Stomach (tissue), 8 donors: ENCODE measurements at regions not wholly inside any gene's neighbourhood (a gene's known extent, or its start where the extent isn't known, plus 50 kb on each side); places are given as distances from the start of the nearest gene placed in this dataset.

Experiments used
- DNase-seq, 2 donors: peaks; one replicate each; pipeline versions ENCODE4 v3.0.0 to v3.0.0-alpha.2; 2013 to 2019
- H3K27ac ChIP-seq, 5 donors: fragments of 200-600 bp in 4 of 5; sonication (generic) in 4 of 5; one replicate each; pipeline ENCODE4 v1.5.1; 2013 to 2019; ENCODE audit warnings: mild to moderate bottlenecking in 1 of 5, moderate library complexity in 1 of 5
- H3K27me3 ChIP-seq, 3 donors: fragments of 200-600 bp; sonication (generic); one replicate each; pipeline ENCODE4 v1.5.1; 2017 to 2019; ENCODE audit warnings: mixed run types in 1 of 3
- H3K36me3 ChIP-seq, 4 donors: fragments of 200-600 bp; sonication (generic); 1 replicate in 3 of 4; 2 replicates in 1 of 4; pipeline ENCODE4 v1.5.1; 2016 to 2019
- H3K4me1 ChIP-seq, 4 donors: fragments of 200-600 bp; sonication (generic); one replicate each; pipeline ENCODE4 v1.5.1; 2016 to 2019
- H3K4me3 ChIP-seq, 4 donors: fragments of 200-600 bp; sonication (generic) in 3 of 4; one replicate each; pipeline ENCODE4 v1.5.1; 2016 to 2019; ENCODE audit warnings: mild to moderate bottlenecking in 1 of 4
- H3K9me3 ChIP-seq, 4 donors: fragments of 200-600 bp; sonication (generic); one replicate each; pipeline ENCODE4 v1.5.1; 2016 to 2019
- EP300 ChIP-seq: sonication (generic); formaldehyde crosslinking; IDR thresholded peaks from one replicate; pipeline ENCODE4 v1.6.1; 2017; ENCODE audit warnings: antibody characterized with exemption
- POLR2A ChIP-seq, 4 donors: fragments of 450-650 bp; IDR thresholded peaks; one replicate each; pipeline ENCODE4 v1.6.1; 2016; ENCODE audit warnings: antibody characterized with exemption in 4 of 4, control low read depth in 2 of 4, mild to moderate bottlenecking in 1 of 4, moderate library complexity in 1 of 4
- POLR2AphosphoS5 ChIP-seq, 3 donors: sonication (generic); formaldehyde crosslinking; IDR thresholded peaks; one replicate each; pipeline ENCODE4 v1.6.1; 2016; ENCODE audit warnings: antibody characterized with exemption in 3 of 3
- WGBS, 5 donors: extraction: QIAGEN DNeasy Blood & Tissue Kit in 3 of 5; methylation state at CpG; one replicate each; pipeline versions ENCODE4 v1.1.5 to v1.1.7; 2013 to 2018; 5-methylcytosine and 5-hydroxymethylcytosine counted together
- intact Hi-C: fragments of 100-400 bp; cut with DNase I; formaldehyde crosslinking; loops from one replicate; pipeline ENCODE4 v1.15.1; 2023; ENCODE audit warnings: low total_unique reads
- TF ChIP-seq, protein P1 (sequence below), 7 experiments: fragments of 450-650 bp in 4 of 7; fragments of 200-600 bp in 3 of 7; sonication (generic) in 3 of 7; IDR thresholded peaks; one replicate each; pipeline ENCODE4 v1.5.1; 2016 to 2019; ENCODE audit warnings: antibody characterized with exemption in 7 of 7, control low read depth in 2 of 7, mild to moderate bottlenecking in 1 of 7
- donor health status: healthy with polysubstance abuse.
- donor health status: Bipolar disorder and iron deficiency.
- donor health status: healthy.

DNA sequence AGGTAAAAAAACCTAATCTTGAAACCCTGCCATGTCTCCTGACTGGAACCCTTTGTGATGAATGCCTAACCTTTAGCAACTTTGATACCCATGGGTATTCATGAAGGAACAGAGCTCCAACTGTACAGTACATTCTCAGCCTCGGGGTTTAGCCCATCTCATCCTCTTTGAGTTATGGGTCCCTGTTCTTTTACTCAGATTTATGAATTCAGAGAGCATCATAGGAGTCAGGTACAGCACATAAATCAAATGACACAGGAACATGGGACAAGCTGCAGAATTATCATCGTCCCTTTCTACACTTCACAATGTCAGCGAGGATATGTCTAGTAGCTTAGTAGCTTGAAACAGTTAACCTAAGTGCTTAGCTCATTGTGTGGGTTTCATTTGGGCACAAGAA lies 527.4 kb downstream of the NOVA1 start:
- WGBS, 5 donors = 72 to 86% (median 73%) methylated on average over 3 of the region's 3 CpGs
- intact Hi-C loops = no loop called here
- TF ChIP-seq POLR2AphosphoS5 (IDR thresholded peaks at IDR 0.05) (no peak), POLR2A (IDR thresholded peaks at IDR 0.05) (no peak), EP300 (no peak)
- TF ChIP-seq, protein P1, sequence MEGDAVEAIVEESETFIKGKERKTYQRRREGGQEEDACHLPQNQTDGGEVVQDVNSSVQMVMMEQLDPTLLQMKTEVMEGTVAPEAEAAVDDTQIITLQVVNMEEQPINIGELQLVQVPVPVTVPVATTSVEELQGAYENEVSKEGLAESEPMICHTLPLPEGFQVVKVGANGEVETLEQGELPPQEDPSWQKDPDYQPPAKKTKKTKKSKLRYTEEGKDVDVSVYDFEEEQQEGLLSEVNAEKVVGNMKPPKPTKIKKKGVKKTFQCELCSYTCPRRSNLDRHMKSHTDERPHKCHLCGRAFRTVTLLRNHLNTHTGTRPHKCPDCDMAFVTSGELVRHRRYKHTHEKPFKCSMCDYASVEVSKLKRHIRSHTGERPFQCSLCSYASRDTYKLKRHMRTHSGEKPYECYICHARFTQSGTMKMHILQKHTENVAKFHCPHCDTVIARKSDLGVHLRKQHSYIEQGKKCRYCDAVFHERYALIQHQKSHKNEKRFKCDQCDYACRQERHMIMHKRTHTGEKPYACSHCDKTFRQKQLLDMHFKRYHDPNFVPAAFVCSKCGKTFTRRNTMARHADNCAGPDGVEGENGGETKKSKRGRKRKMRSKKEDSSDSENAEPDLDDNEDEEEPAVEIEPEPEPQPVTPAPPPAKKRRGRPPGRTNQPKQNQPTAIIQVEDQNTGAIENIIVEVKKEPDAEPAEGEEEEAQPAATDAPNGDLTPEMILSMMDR (IDR thresholded peaks at IDR 0.05) = no peak

DNA sequence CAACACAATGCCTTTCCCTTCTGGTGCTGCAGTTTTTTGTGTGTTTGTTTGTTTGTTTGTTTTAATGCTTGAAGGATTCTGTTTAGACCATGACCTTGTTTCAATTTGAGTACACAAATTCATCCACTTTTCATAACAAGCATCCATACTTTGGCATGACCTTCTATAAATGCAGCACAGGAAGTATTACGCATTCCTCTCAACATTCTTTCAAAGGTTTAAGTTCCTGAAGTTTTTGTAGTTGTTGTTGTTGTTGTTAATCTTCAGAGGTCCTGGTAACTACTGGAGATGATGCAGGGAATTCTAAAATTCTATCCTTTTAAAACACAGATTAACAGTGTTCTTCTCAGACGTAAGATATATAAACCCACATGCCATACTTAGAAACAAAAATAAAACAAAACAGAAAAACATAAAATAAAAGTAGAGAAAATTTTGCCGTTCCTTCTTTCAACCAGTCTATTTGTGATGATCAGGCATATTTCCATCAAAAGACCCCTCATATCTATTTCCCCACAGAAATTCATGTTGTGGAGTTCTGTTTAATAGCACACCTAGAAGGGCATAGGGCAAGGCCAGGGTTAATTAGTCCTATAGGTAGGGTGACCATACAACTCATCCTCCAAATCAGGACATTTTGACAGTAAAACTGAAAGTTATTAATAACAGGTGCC lies 529.9 kb downstream of the NOVA1 start:
- no peaks in the 10 kb centered on the region for H3K9me3 ChIP-seq
- TF ChIP-seq, protein P1 (IDR thresholded peaks at IDR 0.05) = no peak
- no peak for TF ChIP-seq EP300
- TF ChIP-seq POLR2A (IDR thresholded peaks at IDR 0.05) = no peak
- TF ChIP-seq POLR2AphosphoS5 (IDR thresholded peaks at IDR 0.05) = no peak
- H3K27me3 ChIP-seq = no peaks in the 10 kb centered on the region
- H3K36me3 ChIP-seq = no peaks in the 10 kb centered on the region
- no peaks in the 10 kb centered on the region for H3K4me1 ChIP-seq
- DNase-seq = no peak
- no peak overlapping the region for H3K27ac ChIP-seq
- intact Hi-C loops = no loop called here
- WGBS, 5 donors = 79 to 89% (median 86%) methylated on average over 3 of the region's 3 CpGs
- H3K4me3 ChIP-seq = no peak overlapping the region

More for the DNA sequence above, 527.4 kb downstream of the NOVA1 start:
- no peak overlapping the region for H3K4me3 ChIP-seq
- DNase-seq = no peak
- no peaks in the 10 kb centered on the region for H3K27me3 ChIP-seq
- H3K4me1 ChIP-seq = no peaks in the 10 kb centered on the region
- H3K36me3 ChIP-seq = no peaks in the 10 kb centered on the region
- no peaks in the 10 kb centered on the region for H3K9me3 ChIP-seq
- H3K27ac ChIP-seq = no peak overlapping the region

DNA sequence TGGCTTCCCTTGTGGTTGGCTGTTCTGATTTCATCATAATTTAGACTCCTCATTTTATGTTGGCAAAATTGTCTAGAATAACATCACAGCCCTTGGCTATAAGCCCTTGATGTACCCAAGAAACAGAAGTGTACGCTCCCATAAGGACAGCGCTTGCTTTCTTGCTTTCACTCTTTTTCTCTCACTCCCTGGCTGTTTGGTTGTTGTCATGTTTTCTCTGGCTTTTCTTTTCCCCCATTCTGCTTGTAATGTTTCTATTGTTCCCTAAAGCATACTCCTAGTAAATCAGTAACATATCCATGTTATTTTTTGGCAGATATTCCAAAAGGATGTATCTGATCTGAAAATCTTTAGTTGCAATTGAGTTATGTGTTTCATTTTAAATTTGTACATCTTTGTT lies 530.5 kb downstream of the NOVA1 start:
- intact Hi-C loops = no loop called here
- DNase-seq = no peak

DNA sequence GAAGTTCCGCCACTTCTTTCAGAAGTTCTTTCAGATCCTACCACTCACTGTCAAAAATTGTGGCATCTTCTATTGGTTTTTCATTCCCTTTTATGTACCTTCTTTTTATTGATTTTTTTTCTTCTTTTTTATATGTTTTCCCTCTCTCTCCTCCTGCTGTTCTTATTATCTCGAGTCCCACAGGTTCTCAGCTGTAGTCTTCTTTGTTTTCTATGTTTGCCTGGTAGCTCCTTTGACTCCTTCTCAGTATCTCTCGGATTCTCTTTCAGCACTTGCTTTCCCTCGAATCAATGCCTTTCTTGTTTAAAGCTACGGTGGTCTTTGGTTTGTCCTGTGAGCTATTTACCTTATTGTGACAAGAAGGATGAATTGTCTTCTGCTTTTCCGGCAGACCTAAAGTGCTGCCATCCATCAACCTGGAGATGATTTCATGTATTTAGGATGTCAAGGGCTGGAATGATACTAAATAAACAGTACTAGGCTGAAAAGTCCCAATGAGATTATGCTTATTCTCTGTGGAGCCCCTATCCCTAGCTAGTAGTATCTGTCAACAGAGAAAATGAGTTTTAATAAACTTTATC lies 541.7 kb downstream of the NOVA1 start:
- no peaks in the 10 kb centered on the region for H3K27me3 ChIP-seq
- H3K27ac ChIP-seq = no peak overlapping the region
- H3K4me1 ChIP-seq = no peaks in the 10 kb centered on the region
- no peak overlapping the region for H3K4me3 ChIP-seq
- peaks cover 0 to 7% (median 5%) of the 10 kb centered on the region in 4 donors for H3K9me3 ChIP-seq
- 21 to 35% (median 24%) methylated on average over 6 of the region's 6 CpGs for WGBS, 5 donors
- H3K36me3 ChIP-seq = no peaks in the 10 kb centered on the region
- no peak for DNase-seq
- intact Hi-C loops = no loop called here
- no peak for TF ChIP-seq POLR2AphosphoS5 (IDR thresholded peaks at IDR 0.05)
- no peak for TF ChIP-seq POLR2A (IDR thresholded peaks at IDR 0.05)
- TF ChIP-seq EP300 = no peak
- TF ChIP-seq, protein P1 (IDR thresholded peaks at IDR 0.05) = no peak

More for the DNA sequence above, 530.5 kb downstream of the NOVA1 start:
- TF ChIP-seq POLR2AphosphoS5 (IDR thresholded peaks at IDR 0.05) (no peak), EP300 (no peak)
- TF ChIP-seq, protein P1 (IDR thresholded peaks at IDR 0.05) = no peak
- Histone ChIP-seq H3K27me3 (no peaks in the 10 kb centered on the region), H3K4me1 (no peaks in the 10 kb centered on the region), H3K4me3 (no peak overlapping the region), H3K9me3 (no peaks in the 10 kb centered on the region), H3K27ac (no peak overlapping the region), H3K36me3 (no peaks in the 10 kb centered on the region)
- WGBS, 5 donors = 82 to 91% (median 89%) methylated on average over 2 of the region's 2 CpGs
